ENCODE measurements at regions not wholly inside any gene's neighbourhood (a gene's known extent, or its start where the extent isn't known, plus 50 kb on each side); places are given as distances from the start of the nearest gene placed in this dataset.
A peak's percentile ranks its signal among the peaks of the same experiment; 100 is the strongest.

DNA sequence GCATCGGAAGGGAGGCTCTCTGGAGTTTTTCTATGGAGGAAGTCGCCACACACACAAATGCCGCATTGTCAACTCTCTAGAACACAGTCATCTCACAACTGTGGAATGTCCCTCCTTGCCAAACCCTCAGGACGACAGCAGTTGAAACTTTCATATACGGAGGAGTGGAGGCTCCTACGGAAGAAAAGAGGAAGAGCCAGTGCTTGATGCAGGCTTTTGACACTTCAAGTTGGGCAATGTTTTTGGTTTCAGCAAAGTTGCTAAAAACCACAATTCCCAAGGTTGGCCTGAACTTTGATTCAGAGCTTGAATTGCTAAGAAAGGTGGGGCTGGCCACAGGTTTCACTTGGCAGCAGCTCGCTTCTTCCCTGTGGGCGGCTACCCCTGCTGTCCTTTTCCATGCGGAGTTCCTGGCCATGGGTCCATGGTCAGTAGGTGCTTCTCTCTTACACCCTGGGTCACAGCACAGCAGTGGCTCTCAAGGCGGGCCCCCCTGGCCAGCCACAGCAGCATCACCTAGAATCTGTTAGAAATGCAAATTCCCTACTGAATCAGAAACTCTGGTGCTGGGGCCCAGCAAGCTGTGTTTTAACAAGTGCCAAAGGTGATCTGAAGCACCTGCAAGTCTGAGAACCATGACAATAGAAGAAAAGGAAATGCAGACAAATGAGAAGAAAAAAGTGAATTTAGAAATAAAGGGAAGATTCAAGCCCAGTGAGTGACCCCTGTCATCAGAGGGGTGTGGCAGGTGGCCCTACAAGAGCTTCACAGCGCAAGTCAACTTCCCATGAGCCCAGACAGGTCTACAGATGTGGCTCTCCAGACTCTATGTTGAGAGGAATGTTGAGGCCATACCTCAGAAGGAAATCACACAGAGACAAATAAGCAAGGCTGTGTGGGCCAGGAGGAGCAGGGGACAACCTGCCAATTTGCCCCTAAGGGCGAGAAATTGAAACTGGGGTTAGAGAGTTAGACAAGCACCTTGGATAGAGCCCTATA lies 856.4 kb downstream of the RNF144A start:
- no peaks in the 10 kb centered on the region for H3K9me3 ChIP-seq
- DNase-seq (ENCODE audit: extremely low spot score), result peak; percentile 77
- H3K4me3 ChIP-seq, result no peak overlapping the region
- no peak for TF ChIP-seq CTCF (IDR thresholded peaks at IDR 0.05)
- no peak for TF ChIP-seq POLR2A (IDR thresholded peaks at IDR 0.05; ENCODE audit: low read depth)
- TF ChIP-seq POLR2AphosphoS5 (IDR thresholded peaks at IDR 0.05), result no peak
- no peak for TF ChIP-seq EP300 (IDR thresholded peaks at IDR 0.05)
- no peaks in the 10 kb centered on the region for H3K27me3 ChIP-seq
- intact Hi-C loops (cut with DNase I), result no loop called here
- H3K27ac ChIP-seq (replicated peaks in 1 of 4), result no peak overlapping the region
- H3K36me3 ChIP-seq, result no peaks in the 10 kb centered on the region
- WGBS, result 77% methylated on average over 12 of the region's 12 CpGs
- H3K4me1 ChIP-seq, result no peaks in the 10 kb centered on the region

GRCh38 chr2:7774481-7774880 lies 857.3 kb downstream of the RNF144A start:
- no peak overlapping the region for H3K27ac ChIP-seq (replicated peaks in 1 of 4)
- H3K4me1 ChIP-seq, result no peaks in the 10 kb centered on the region
- TF ChIP-seq EP300 (IDR thresholded peaks at IDR 0.05) (no peak), POLR2A (IDR thresholded peaks at IDR 0.05; ENCODE audit: low read depth) (no peak), CTCF (IDR thresholded peaks at IDR 0.05) (no peak), POLR2AphosphoS5 (IDR thresholded peaks at IDR 0.05) (no peak)
- H3K36me3 ChIP-seq, result no peaks in the 10 kb centered on the region
- H3K27me3 ChIP-seq, result no peaks in the 10 kb centered on the region
- DNase-seq (ENCODE audit: extremely low spot score), result no peak
- H3K9me3 ChIP-seq, result no peaks in the 10 kb centered on the region
- no peak overlapping the region for H3K4me3 ChIP-seq
- WGBS, result 80% methylated on average over 3 of the region's 3 CpGs
- intact Hi-C loops (cut with DNase I), result no loop called here

DNA sequence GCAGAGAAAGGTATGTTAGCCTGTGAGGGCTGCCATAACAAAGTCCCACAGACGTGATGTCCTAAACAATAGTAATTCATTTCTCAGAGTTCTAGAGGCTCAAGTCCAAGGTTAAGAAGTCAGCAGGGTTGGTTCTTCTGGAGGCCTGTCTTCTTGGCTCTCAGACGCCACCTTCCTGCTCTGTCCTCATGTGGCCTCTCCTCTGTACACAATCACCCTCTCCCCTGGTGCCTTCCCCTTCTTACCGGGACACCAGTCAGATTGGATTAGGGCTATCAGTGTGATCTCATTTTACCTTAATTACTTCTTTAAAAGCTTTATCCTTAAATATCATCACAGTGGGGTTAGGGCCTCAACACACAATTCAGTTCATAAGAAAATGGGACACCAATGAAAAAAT lies 860.5 kb downstream of the RNF144A start:
- no peaks in the 10 kb centered on the region for H3K27me3 ChIP-seq
- peak; percentile 55 for DNase-seq (ENCODE audit: extremely low spot score)
- H3K36me3 ChIP-seq, result no peaks in the 10 kb centered on the region
- H3K9me3 ChIP-seq, result no peaks in the 10 kb centered on the region
- no peak overlapping the region for H3K4me3 ChIP-seq
- intact Hi-C loops (cut with DNase I), result no loop called here
- TF ChIP-seq POLR2A (IDR thresholded peaks at IDR 0.05; ENCODE audit: low read depth) (no peak), EP300 (IDR thresholded peaks at IDR 0.05) (no peak), POLR2AphosphoS5 (IDR thresholded peaks at IDR 0.05) (no peak), CTCF (IDR thresholded peaks at IDR 0.05) (no peak)
- H3K4me1 ChIP-seq, result no peaks in the 10 kb centered on the region
- H3K27ac ChIP-seq (replicated peaks in 1 of 4), result no peak overlapping the region
- 84% methylated on average over 3 of the region's 3 CpGs for WGBS

GRCh38 chr2:7780321-7780720 lies 863.1 kb downstream of the RNF144A start:
- DNase-seq (ENCODE audit: extremely low spot score), result no peak
- H3K36me3 ChIP-seq, result no peaks in the 10 kb centered on the region
- H3K4me3 ChIP-seq, result no peak overlapping the region
- H3K4me1 ChIP-seq, result no peaks in the 10 kb centered on the region
- H3K27me3 ChIP-seq, result no peaks in the 10 kb centered on the region
- intact Hi-C loops (cut with DNase I), result no loop called here
- no peak overlapping the region for H3K27ac ChIP-seq (replicated peaks in 1 of 4)
- TF ChIP-seq EP300 (IDR thresholded peaks at IDR 0.05), result no peak
- no peak for TF ChIP-seq CTCF (IDR thresholded peaks at IDR 0.05)
- TF ChIP-seq POLR2A (IDR thresholded peaks at IDR 0.05; ENCODE audit: low read depth), result no peak
- TF ChIP-seq POLR2AphosphoS5 (IDR thresholded peaks at IDR 0.05), result no peak
- 74% methylated on average over 5 of the region's 5 CpGs for WGBS
- no peaks in the 10 kb centered on the region for H3K9me3 ChIP-seq

Measured in esophagus muscularis mucosa (tissue), 4 donors.